Activated T-cell treated with anti-CD3 and anti-CD28 coated beads, Interleukin-2, amount 50 U/mL, for 24 hours (primary cell): ENCODE measurements at regions not wholly inside any gene's neighbourhood (a gene's known extent, or its start where the extent isn't known, plus 50 kb on each side); places are given as distances from the start of the nearest gene placed in this dataset.

Source experiments
- DNase-seq: peaks from one replicate; pipeline ENCODE4 v3.0.0-alpha.2; 2020
- H3K27ac Mint-ChIP-seq: 2 replicates; pipeline ENCODE4 v1.8.0; 2020; ENCODE audit warnings: mild to moderate bottlenecking, mixed read lengths
- H3K27me3 Mint-ChIP-seq: 2 replicates; pipeline ENCODE4 v1.8.0; 2020; ENCODE audit warnings: mixed read lengths
- H3K36me3 Mint-ChIP-seq: 2 replicates; pipeline ENCODE4 v1.8.0; 2020; ENCODE audit warnings: low read depth, mixed read lengths
- H3K4me1 Mint-ChIP-seq: 2 replicates; pipeline ENCODE4 v1.8.0; 2020; ENCODE audit warnings: low read depth, mixed read lengths
- H3K4me3 Mint-ChIP-seq: 2 replicates; pipeline ENCODE4 v1.8.0; 2020; ENCODE audit warnings: mild to moderate bottlenecking, moderate library complexity, mixed read lengths
- H3K9me3 Mint-ChIP-seq: 2 replicates; pipeline ENCODE4 v1.8.0; 2020; ENCODE audit warnings: mixed read lengths

DNA sequence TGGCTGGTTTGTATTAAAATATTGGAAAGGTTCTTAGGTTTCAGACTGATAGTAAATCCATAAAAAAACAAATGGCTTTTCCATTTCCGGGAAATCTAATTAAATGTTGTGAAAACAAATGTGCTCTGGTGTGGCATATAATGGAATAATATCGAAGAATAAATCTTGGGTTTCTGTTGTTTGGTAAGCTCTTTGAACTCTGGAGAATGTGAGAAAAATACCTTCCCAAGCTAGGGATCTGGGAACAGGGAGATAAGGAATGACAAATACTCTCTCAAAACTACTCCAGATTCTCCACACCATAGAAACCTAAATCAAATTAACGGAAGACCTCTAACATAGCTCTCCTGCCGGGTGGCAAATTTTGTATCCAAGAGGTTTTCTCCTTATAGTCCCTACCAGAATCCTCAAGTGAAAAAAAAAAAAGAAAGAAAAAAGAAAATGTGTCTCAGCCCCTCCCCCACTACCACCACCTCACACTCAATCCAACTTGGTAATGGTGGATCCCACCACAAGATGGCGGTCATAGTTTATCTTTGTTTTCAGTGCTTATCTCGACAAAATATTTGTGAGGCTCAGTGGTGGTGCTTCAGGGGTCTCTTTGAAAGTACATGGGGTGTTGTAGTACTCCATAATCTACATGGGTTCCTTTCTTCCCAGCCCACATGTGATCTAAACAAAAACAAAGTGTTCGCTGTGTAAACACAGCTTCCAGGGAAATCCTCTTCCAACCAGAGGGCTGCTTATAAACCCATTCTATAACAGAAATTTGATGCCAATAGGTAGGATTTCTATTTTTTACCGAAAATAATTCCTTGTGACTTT is 54.5 kb upstream of the FST start:
- no peaks in the 10 kb centered on the region for H3K9me3 Mint-ChIP-seq
- no peak for DNase-seq
- H3K4me1 Mint-ChIP-seq, result no peaks in the 10 kb centered on the region
- H3K27ac Mint-ChIP-seq, result no peak overlapping the region
- H3K36me3 Mint-ChIP-seq, result no peaks in the 10 kb centered on the region
- H3K4me3 Mint-ChIP-seq, result no peak overlapping the region
- peaks cover 42% of the 10 kb centered on the region for H3K27me3 Mint-ChIP-seq

DNA sequence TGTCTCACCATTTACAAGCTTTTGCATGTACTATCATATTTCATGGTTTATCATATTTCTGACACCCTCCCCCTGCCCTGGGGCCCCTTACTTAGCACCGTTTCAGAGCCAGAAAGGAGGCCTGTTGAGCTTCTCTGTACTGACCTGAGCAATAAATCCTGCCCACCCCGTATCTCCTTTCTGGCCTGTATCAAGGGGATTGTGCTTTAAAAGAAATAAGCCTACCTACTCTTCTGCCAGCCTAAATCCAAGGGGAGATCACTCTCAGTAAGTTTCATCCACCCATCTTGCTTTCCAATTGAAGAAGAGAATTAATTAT is 54.0 kb upstream of the FST start:
- Mint-ChIP-seq H3K27ac (no peak overlapping the region), H3K9me3 (no peaks in the 10 kb centered on the region), H3K27me3 (peaks cover 42% of the 10 kb centered on the region), H3K36me3 (no peaks in the 10 kb centered on the region), H3K4me3 (no peak overlapping the region), H3K4me1 (no peaks in the 10 kb centered on the region)
- DNase-seq, result no peak

DNA sequence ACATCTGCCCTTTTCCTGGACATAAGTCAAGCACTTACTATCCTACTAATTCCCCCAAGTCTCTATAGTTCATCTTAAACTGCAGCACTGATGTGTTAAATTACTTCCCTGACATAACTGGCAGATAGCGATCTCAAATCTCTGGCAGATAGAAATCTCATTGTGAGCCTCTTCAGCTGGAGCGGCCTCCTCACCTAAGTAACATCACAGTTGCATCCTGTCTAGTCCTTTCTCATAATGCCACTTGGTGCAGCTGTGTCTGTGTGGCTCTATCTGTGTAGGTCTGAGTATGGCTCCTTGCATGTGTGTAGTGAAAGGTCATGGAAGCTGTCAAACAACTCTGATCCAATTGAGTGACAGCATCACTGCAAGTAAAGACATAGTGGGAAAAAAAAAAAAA is 53.6 kb upstream of the FST start:
- Mint-ChIP-seq H3K4me3 (no peak overlapping the region), H3K36me3 (no peaks in the 10 kb centered on the region), H3K9me3 (no peaks in the 10 kb centered on the region), H3K4me1 (no peaks in the 10 kb centered on the region), H3K27me3 (peaks cover 45% of the 10 kb centered on the region), H3K27ac (no peak overlapping the region)
- no peak for DNase-seq

DNA sequence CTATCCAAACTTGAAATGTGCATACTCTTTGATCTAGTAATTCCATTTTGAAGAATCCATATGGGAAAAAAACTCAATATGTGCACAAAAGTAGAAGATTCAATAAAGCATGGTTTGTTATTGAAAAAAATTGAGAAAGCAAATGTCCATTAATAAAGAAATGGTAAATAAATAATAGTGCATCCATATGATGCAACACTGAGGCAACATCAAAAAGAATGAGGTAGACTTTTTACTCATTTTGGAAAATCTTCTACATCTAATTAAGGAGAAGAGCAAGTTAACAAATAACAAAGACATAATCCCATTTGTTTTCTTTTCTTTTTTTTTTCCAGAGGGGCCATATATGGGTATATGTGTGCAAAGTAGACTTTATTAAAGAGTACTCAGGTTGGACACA is 52.5 kb upstream of the FST start:
- no peaks in the 10 kb centered on the region for H3K9me3 Mint-ChIP-seq
- H3K4me3 Mint-ChIP-seq, result no peak overlapping the region
- no peak overlapping the region for H3K27ac Mint-ChIP-seq
- DNase-seq, result no peak
- no peaks in the 10 kb centered on the region for H3K4me1 Mint-ChIP-seq
- H3K36me3 Mint-ChIP-seq, result no peaks in the 10 kb centered on the region
- peaks cover 39% of the 10 kb centered on the region for H3K27me3 Mint-ChIP-seq

DNA sequence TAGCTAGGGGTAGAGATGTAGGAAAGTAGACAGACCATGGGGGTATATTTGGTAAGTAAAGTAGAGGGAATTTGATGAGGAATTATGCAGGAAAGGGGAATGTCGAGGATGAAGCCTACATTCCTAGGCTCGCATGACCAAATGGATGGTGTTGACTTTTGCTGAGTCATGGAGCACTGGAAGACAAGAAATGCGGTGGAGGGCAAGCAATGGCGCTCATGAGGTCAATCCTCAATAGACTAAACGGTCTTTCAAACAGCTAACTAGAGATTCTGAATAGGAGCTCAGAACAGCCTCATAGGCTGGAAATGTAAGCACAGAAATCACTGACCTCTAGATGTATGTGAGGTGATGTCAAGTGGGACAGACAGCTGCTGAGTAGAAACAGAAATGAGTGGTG is 50.7 kb upstream of the FST start:
- Mint-ChIP-seq H3K4me3 (no peak overlapping the region), H3K36me3 (no peaks in the 10 kb centered on the region), H3K4me1 (no peaks in the 10 kb centered on the region), H3K27ac (no peak overlapping the region), H3K27me3 (peaks cover 28% of the 10 kb centered on the region), H3K9me3 (no peaks in the 10 kb centered on the region)
- no peak for DNase-seq

DNA sequence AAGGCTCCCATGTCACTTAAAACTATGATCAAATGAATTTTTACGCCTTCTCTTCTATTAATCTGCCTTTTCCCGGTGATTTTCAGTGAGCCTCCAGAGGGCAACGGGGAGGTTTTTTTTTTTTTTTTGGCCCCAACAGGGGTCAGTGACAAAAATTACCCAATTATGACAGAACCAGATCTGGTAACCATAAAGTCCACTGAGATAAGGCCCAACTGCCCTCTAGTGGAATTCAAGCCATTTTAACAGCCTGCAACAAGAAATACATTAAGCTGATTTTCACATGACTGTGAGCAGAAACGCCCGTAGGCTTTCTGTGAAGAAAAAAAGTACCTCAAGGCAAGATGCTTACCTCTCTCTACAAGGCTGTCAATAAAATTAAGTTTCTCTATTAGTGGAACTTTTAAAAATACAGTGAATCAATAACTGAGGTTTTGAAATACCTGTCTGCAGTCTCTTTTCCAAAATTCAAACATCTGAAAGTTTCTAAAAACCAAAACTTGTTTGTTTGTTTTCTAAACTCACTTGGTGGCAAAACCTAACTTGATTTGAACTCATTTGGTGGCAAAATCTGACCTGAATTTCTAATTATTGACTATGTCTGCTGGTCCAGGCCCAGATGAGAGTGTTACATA is 49.7 kb upstream of the FST start:
- H3K27ac Mint-ChIP-seq, result no peak overlapping the region
- H3K4me3 Mint-ChIP-seq, result no peak overlapping the region
- H3K27me3 Mint-ChIP-seq, result peaks cover 20% of the 10 kb centered on the region
- DNase-seq, result no peak
- H3K9me3 Mint-ChIP-seq, result no peaks in the 10 kb centered on the region
- H3K4me1 Mint-ChIP-seq, result no peaks in the 10 kb centered on the region
- H3K36me3 Mint-ChIP-seq, result no peaks in the 10 kb centered on the region
